ENCODE measurements at regions not wholly inside any gene's neighbourhood (a gene's known extent, or its start where the extent isn't known, plus 50 kb on each side); places are given as distances from the start of the nearest gene placed in this dataset.

DNA sequence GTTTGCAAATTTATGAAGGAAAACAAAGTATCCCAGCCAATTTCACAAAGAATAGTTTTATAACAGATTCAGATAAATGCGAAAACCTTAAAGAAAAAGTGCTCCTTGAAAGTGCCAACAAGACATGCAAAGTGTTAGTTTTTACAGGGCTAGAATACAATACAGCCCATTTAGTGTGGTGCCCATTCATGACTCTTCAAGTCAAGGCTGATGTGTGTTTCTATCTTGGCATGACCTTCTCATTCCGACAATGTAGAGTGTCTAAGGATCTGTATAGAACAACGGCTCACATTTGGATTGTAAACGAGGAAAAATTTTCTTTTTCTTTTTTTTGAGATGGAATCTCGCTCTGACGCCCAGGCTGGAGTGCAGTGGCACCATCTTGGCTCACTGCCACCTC lies 205.2 kb upstream of the SEMA6A start:
- TF ChIP-seq POLR2A (IDR thresholded peaks at IDR 0.05; ENCODE audit: low read depth, low read length) (no peak), POLR2AphosphoS5 (IDR thresholded peaks at IDR 0.05; ENCODE audit: low read depth, low read length) (no peak), TAF1 (IDR thresholded peaks at IDR 0.05; ENCODE audit: low read depth, low read length) (no peak), PAX5 (IDR thresholded peaks at IDR 0.05; ENCODE audit: insufficient read depth, low read length, severe bottlenecking) (no peak)
